Activated naive CD4-positive, alpha-beta T cell (primary cell): ENCODE measurements at regions not wholly inside any gene's neighbourhood (a gene's known extent, or its start where the extent isn't known, plus 50 kb on each side); places are given as distances from the start of the nearest gene placed in this dataset.

ENCODE experiments used
- DNase-seq, 4 experiments: peaks; one replicate each; lab custom pipeline; 2025; lab: John Stamatoyannopoulos, UW

GRCh38 chr12:41762691-41763090, 382.0 kb downstream of the GXYLT1 start:
- no peak for DNase-seq

- no peak for DNase-seq
These were observed 399.1 kb downstream of the GXYLT1 start for GRCh38 chr12:41745593-41745992.

- DNase-seq = no peak
These were observed 400.8 kb downstream of the GXYLT1 start for GRCh38 chr12:41743835-41744234.

GRCh38 chr12:41739066-41739465, 405.6 kb downstream of the GXYLT1 start:
- no peak for DNase-seq

- no peak for DNase-seq
These were observed 407.3 kb downstream of the GXYLT1 start for GRCh38 chr12:41737423-41737822.

GRCh38 chr12:41736436-41736835, 408.2 kb downstream of the GXYLT1 start:
- no peak for DNase-seq

GRCh38 chr12:41731691-41732090, 413.0 kb downstream of the GXYLT1 start:
- no peak for DNase-seq

- DNase-seq = no peak
These were observed 413.6 kb downstream of the GXYLT1 start for GRCh38 chr12:41731061-41731460.

- no peak for DNase-seq
These were observed 420.5 kb downstream of the GXYLT1 start for GRCh38 chr12:41724216-41724615.

- no peak for DNase-seq
These were observed 425.5 kb downstream of the GXYLT1 start for GRCh38 chr12:41719214-41719613.

GRCh38 chr12:41715256-41715655, 429.4 kb downstream of the GXYLT1 start:
- no peak for DNase-seq

GRCh38 chr12:41709463-41710285, 435.0 kb downstream of the GXYLT1 start:
- no peak for DNase-seq

GRCh38 chr12:41709012-41709411, 435.7 kb downstream of the GXYLT1 start:
- DNase-seq = no peak

GRCh38 chr12:41706376-41706775, 438.3 kb downstream of the GXYLT1 start:
- no peak for DNase-seq

GRCh38 chr12:41701943-41702601, 442.6 kb downstream of the GXYLT1 start:
- DNase-seq = no peak

GRCh38 chr12:41700940-41701339, 443.7 kb downstream of the GXYLT1 start:
- DNase-seq = no peak

- DNase-seq = no peak
These were observed 445.0 kb downstream of the GXYLT1 start for GRCh38 chr12:41699658-41700057.

- DNase-seq = no peak
These were observed 447.5 kb downstream of the GXYLT1 start for GRCh38 chr12:41697161-41697560.

GRCh38 chr12:41684997-41685396, 459.7 kb downstream of the GXYLT1 start:
- no peak for DNase-seq

GRCh38 chr12:41683513-41684240, 461.0 kb downstream of the GXYLT1 start:
- DNase-seq = no peak

- no peak for DNase-seq
These were observed 461.7 kb downstream of the GXYLT1 start for GRCh38 chr12:41683023-41683422.

GRCh38 chr12:41681898-41682297, 462.8 kb downstream of the GXYLT1 start:
- no peak for DNase-seq

- DNase-seq = no peak
These were observed 464.5 kb downstream of the GXYLT1 start for GRCh38 chr12:41680155-41680554.
